GM21786 (cell line): ENCODE measurements at regions not wholly inside any gene's neighbourhood (a gene's known extent, or its start where the extent isn't known, plus 50 kb on each side); places are given as distances from the start of the nearest gene placed in this dataset.
"Not testable (repeated sequence)": the region's sequence is repeated elsewhere in the genome, so short reads cannot be mapped to it uniquely, and the experiment has no call there.

Source experiments
- ATAC-seq: cut with Tn5 transposase; IDR thresholded peaks from one replicate; pipeline ENCODE4 v1.9.1; 2021; ENCODE audit not compliant: unreplicated experiment

GRCh38 chr15:79492065-79492464 is 59.9 kb downstream of the MINAR1 start:
- no peak for ATAC-seq

GRCh38 chr15:79494384-79494909 is 62.3 kb downstream of the MINAR1 start:
- ATAC-seq = no peak

GRCh38 chr15:79494963-79495755 is 63.0 kb downstream of the MINAR1 start:
- ATAC-seq = no peak

- no peak for ATAC-seq
These were observed 63.6 kb downstream of the MINAR1 start for GRCh38 chr15:79495775-79496174.

- no peak for ATAC-seq
These were observed 64.7 kb downstream of the MINAR1 start for GRCh38 chr15:79496838-79497237.

- ATAC-seq = no peak
These were observed 69.0 kb downstream of the MINAR1 start for GRCh38 chr15:79501086-79501485.

GRCh38 chr15:79505956-79506355 is 73.8 kb downstream of the MINAR1 start:
- ATAC-seq = no peak

- ATAC-seq = not testable (repeated sequence)
These were observed 80.7 kb downstream of the MINAR1 start for GRCh38 chr15:79512844-79513243.

GRCh38 chr15:79513417-79513816 is 81.3 kb downstream of the MINAR1 start:
- ATAC-seq = no peak

GRCh38 chr15:79513940-79514339 is 81.8 kb downstream of the MINAR1 start:
- no peak for ATAC-seq

GRCh38 chr15:79515300-79516027 is 83.3 kb downstream of the MINAR1 start:
- ATAC-seq = no peak

- ATAC-seq = no peak
These were observed 84.0 kb downstream of the MINAR1 start for GRCh38 chr15:79516155-79516554.

GRCh38 chr15:79516646-79517045 is 84.5 kb downstream of the MINAR1 start:
- no peak for ATAC-seq

GRCh38 chr15:79519628-79520027 is 87.5 kb downstream of the MINAR1 start:
- ATAC-seq = no peak

GRCh38 chr15:79520654-79521053 is 88.5 kb downstream of the MINAR1 start:
- no peak for ATAC-seq

GRCh38 chr15:79522656-79523055 is 90.5 kb downstream of the MINAR1 start:
- ATAC-seq = no peak

- ATAC-seq = no peak
These were observed 91.1 kb downstream of the MINAR1 start for GRCh38 chr15:79523266-79523665.

GRCh38 chr15:79524531-79524930 is 92.4 kb downstream of the MINAR1 start:
- ATAC-seq = no peak

GRCh38 chr15:79526376-79526775 is 94.2 kb downstream of the MINAR1 start:
- ATAC-seq = no peak

- no peak for ATAC-seq
These were observed 95.7 kb downstream of the MINAR1 start for GRCh38 chr15:79527821-79528220.

- ATAC-seq = no peak
These were observed 97.1 kb downstream of the MINAR1 start for GRCh38 chr15:79529157-79529785.

- ATAC-seq = no peak
These were observed 103.4 kb downstream of the MINAR1 start for GRCh38 chr15:79535536-79535935.
